Lower leg skin (tissue), 3 donors: ENCODE measurements at regions not wholly inside any gene's neighbourhood (a gene's known extent, or its start where the extent isn't known, plus 50 kb on each side); places are given as distances from the start of the nearest gene placed in this dataset.

Source experiments
- POLR2A ChIP-seq, 2 donors: fragments of 450-650 bp; IDR thresholded peaks; one replicate each; pipeline ENCODE4 v1.6.1; 2016 to 2017; ENCODE audit warnings: antibody characterized with exemption in 2 of 2, mild to moderate bottlenecking in 1 of 2, moderate library complexity in 1 of 2
- TF ChIP-seq, protein P1 (sequence below), 3 donors: fragments of 450-650 bp; IDR thresholded peaks; one replicate each; pipeline ENCODE4 v1.5.1; 2016; ENCODE audit warnings: antibody characterized with exemption in 3 of 3, mild to moderate bottlenecking in 3 of 3, moderate library complexity in 2 of 3

DNA sequence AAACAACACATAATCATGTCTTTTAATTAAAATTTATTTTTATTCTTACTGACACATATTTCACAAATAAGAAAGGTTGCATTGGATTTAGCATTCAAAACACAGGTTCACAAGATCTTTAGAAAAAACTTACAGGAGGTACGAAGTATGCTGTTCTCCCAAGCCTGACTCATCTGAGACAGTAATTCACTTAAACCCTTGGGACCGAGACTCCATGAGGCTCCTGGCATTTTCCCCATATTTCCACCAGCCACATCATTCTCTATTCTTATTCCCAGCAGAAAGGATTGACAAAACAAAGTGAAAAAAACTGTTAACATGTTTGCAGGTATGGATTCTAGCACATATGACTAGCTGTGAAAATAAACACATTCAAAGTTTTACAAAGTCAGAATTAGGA lies 52.6 kb downstream of the CNTN3 start:
- TF ChIP-seq, protein P1, sequence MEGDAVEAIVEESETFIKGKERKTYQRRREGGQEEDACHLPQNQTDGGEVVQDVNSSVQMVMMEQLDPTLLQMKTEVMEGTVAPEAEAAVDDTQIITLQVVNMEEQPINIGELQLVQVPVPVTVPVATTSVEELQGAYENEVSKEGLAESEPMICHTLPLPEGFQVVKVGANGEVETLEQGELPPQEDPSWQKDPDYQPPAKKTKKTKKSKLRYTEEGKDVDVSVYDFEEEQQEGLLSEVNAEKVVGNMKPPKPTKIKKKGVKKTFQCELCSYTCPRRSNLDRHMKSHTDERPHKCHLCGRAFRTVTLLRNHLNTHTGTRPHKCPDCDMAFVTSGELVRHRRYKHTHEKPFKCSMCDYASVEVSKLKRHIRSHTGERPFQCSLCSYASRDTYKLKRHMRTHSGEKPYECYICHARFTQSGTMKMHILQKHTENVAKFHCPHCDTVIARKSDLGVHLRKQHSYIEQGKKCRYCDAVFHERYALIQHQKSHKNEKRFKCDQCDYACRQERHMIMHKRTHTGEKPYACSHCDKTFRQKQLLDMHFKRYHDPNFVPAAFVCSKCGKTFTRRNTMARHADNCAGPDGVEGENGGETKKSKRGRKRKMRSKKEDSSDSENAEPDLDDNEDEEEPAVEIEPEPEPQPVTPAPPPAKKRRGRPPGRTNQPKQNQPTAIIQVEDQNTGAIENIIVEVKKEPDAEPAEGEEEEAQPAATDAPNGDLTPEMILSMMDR (IDR thresholded peaks at IDR 0.05), result no peak
- no peak for TF ChIP-seq POLR2A (IDR thresholded peaks at IDR 0.05)
